NCI-H82 treated with DMSO at 0.1 percent for 48 hours (cell line): ENCODE measurements at regions not wholly inside any gene's neighbourhood (a gene's known extent, or its start where the extent isn't known, plus 50 kb on each side); places are given as distances from the start of the nearest gene placed in this dataset.

Source experiments
- DNase-seq: peaks from one replicate; lab custom pipeline; 2025; ENCODE audit not compliant: unreplicated experiment; lab: John Stamatoyannopoulos, UW

GRCh38 chr7:18239212-18239611, 211.6 kb upstream of the PRPS1L1 start:
- DNase-seq, result no peak

GRCh38 chr7:18241543-18242231, 214.0 kb upstream of the PRPS1L1 start:
- DNase-seq, result no peak

- DNase-seq, result no peak
These were observed 216.1 kb upstream of the PRPS1L1 start for GRCh38 chr7:18243731-18244130.

- DNase-seq, result no peak
These were observed 222.5 kb upstream of the PRPS1L1 start for GRCh38 chr7:18250133-18250532.

GRCh38 chr7:18257711-18258110, 230.1 kb upstream of the PRPS1L1 start:
- no peak for DNase-seq

- no peak for DNase-seq
These were observed 233.5 kb upstream of the HDAC9 start for GRCh38 chr7:18262058-18262457.

- no peak for DNase-seq
These were observed 229.8 kb upstream of the HDAC9 start for GRCh38 chr7:18265611-18266281.

GRCh38 chr7:18268571-18268970, 227.0 kb upstream of the HDAC9 start:
- DNase-seq, result no peak

GRCh38 chr7:18276380-18276779, 219.2 kb upstream of the HDAC9 start:
- no peak for DNase-seq

- no peak for DNase-seq
These were observed 217.2 kb upstream of the HDAC9 start for GRCh38 chr7:18278316-18278715.

GRCh38 chr7:18283045-18283444, 212.5 kb upstream of the HDAC9 start:
- peak; percentile 30 for DNase-seq

GRCh38 chr7:18287482-18287881, 208.1 kb upstream of the HDAC9 start:
- DNase-seq, result no peak

GRCh38 chr7:18288322-18289037, 207.1 kb upstream of the HDAC9 start:
- DNase-seq, result no peak

- peak; percentile 5 for DNase-seq
These were observed 205.8 kb upstream of the HDAC9 start for GRCh38 chr7:18289788-18290187.

- DNase-seq, result no peak
These were observed 205.3 kb upstream of the HDAC9 start for GRCh38 chr7:18290223-18290622.

GRCh38 chr7:18290865-18291264, 204.7 kb upstream of the HDAC9 start:
- DNase-seq, result no peak

GRCh38 chr7:18292584-18292983, 203.0 kb upstream of the HDAC9 start:
- no peak for DNase-seq

GRCh38 chr7:18293759-18294158, 201.8 kb upstream of the HDAC9 start:
- DNase-seq, result no peak

- DNase-seq, result no peak
These were observed 201.1 kb upstream of the HDAC9 start for GRCh38 chr7:18294411-18294810.

GRCh38 chr7:18295781-18296423, 199.6 kb upstream of the HDAC9 start:
- no peak for DNase-seq

- no peak for DNase-seq
These were observed 193.5 kb upstream of the HDAC9 start for GRCh38 chr7:18302097-18302496.

- no peak for DNase-seq
These were observed 189.7 kb upstream of the HDAC9 start for GRCh38 chr7:18305866-18306265.
